Breast epithelium (tissue), 3 donors: ENCODE measurements at regions not wholly inside any gene's neighbourhood (a gene's known extent, or its start where the extent isn't known, plus 50 kb on each side); places are given as distances from the start of the nearest gene placed in this dataset.

Experiments used
- POLR2A ChIP-seq: fragments of 450-650 bp; IDR thresholded peaks from one replicate; pipeline ENCODE4 v1.6.1; 2016; ENCODE audit warnings: antibody characterized with exemption, mild to moderate bottlenecking, moderate library complexity
- POLR2AphosphoS5 ChIP-seq, 3 donors: sonication (generic); formaldehyde crosslinking; IDR thresholded peaks; one replicate each; pipeline ENCODE4 v1.6.1; 2017; ENCODE audit warnings: antibody characterized with exemption in 3 of 3
- TF ChIP-seq, protein P1 (sequence below), 3 donors: fragments of 450-650 bp; IDR thresholded peaks; one replicate each; pipeline ENCODE4 v1.5.1; 2016 to 2017; ENCODE audit warnings: antibody characterized with exemption in 3 of 3, mild to moderate bottlenecking in 3 of 3, moderate library complexity in 3 of 3

DNA sequence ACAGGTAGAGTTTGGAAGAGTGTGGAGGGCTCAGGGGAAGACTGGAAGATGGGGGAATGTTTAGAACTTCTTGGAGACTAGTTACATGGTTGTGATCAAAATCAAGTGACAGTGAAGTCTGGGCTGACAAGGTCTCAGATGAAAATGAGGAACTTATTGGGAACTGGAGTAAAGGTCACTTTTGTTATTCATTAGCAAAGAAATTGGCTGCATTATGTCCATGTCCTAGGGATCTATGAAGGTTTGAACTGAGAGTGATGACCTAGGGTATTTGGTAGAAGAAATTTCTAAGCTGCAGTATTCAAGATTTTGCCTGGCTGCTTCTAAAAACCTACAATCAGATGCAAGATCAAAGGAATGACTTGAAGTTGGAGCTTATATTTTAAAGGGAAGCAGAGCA is 747.1 kb downstream of the KCNJ2 start:
- TF ChIP-seq, protein P1, sequence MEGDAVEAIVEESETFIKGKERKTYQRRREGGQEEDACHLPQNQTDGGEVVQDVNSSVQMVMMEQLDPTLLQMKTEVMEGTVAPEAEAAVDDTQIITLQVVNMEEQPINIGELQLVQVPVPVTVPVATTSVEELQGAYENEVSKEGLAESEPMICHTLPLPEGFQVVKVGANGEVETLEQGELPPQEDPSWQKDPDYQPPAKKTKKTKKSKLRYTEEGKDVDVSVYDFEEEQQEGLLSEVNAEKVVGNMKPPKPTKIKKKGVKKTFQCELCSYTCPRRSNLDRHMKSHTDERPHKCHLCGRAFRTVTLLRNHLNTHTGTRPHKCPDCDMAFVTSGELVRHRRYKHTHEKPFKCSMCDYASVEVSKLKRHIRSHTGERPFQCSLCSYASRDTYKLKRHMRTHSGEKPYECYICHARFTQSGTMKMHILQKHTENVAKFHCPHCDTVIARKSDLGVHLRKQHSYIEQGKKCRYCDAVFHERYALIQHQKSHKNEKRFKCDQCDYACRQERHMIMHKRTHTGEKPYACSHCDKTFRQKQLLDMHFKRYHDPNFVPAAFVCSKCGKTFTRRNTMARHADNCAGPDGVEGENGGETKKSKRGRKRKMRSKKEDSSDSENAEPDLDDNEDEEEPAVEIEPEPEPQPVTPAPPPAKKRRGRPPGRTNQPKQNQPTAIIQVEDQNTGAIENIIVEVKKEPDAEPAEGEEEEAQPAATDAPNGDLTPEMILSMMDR (IDR thresholded peaks at IDR 0.05), result no peak
- TF ChIP-seq POLR2A (no peak), POLR2AphosphoS5 (IDR thresholded peaks at IDR 0.05) (no peak)
